NOMO-1 treated with DMSO at 0.1 percent for 48 hours (cell line): ENCODE measurements at regions not wholly inside any gene's neighbourhood (a gene's known extent, or its start where the extent isn't known, plus 50 kb on each side); places are given as distances from the start of the nearest gene placed in this dataset.

Experiments
- DNase-seq: peaks from one replicate; lab custom pipeline; 2025; ENCODE audit not compliant: unreplicated experiment; lab: John Stamatoyannopoulos, UW

DNA sequence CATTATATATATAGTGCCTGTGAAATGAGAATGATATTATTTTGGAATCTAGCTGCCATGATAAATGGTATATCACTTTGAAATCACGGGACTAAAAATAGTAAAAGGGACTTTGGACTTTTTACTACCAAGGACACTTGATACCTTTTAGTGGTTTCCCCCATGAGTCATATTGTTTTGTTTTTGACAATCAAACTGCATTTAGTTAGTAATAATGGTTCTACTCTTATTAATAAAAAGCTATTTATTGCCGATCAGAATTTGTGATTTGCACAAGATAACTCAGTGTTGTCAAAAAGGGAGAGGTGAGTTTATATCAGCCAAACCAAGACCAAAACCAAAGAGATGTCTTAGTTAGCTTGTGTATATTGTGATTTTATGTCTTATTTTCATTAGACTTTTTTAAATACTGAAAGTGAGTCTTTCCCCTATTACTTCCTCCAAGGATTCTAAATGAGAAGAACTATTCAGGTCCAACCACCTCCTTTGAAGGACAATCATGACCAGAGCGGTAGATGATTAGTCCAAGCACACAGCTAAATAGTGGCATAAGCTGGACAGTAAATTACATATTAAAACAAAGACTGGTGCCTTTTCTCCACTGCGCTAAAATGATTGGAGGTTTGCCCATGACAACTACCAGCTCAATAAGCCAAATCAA lies 281.7 kb upstream of the ESRRG start:
- DNase-seq, result no peak

GRCh38 chr1:217003355-217003754 lies 280.1 kb upstream of the ESRRG start:
- no peak for DNase-seq

DNA sequence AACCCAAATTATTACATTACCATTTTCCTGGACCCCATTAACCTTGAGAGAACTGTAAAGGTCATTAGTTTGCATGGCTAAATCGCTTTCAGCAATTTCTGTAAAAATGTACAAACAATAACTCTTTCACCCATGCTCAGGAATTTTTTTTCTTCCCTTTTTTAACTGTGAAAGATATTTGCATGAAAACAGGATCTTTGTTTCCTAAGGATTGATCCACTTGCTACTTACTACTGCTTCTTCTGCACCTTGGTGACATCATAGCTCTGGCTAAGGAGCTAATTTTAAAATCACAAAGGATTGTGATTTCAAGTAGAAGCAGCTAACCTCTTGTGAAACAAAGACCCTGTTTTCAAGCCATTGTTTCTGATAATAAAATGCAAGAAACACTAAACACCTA lies 274.6 kb upstream of the ESRRG start:
- DNase-seq, result no peak

DNA sequence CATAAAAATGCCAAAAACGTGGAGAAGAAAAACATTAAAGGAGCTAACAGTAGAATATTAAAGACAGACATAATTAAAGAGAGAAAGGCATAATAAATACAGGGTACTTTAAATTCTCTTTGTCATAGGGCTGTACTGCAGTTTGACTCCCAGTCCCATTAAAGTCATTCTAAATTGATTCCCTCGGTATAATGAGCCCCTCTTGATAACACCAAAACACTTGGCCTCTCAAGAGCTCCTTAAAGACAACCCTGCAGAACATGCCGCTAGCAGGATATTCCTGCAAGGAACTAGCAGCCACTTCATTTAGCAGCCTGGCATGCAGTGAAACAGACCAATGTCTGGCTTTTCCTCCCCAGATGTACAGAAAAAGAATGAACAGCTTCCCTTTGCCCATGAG lies 273.8 kb upstream of the ESRRG start:
- DNase-seq, result no peak

DNA sequence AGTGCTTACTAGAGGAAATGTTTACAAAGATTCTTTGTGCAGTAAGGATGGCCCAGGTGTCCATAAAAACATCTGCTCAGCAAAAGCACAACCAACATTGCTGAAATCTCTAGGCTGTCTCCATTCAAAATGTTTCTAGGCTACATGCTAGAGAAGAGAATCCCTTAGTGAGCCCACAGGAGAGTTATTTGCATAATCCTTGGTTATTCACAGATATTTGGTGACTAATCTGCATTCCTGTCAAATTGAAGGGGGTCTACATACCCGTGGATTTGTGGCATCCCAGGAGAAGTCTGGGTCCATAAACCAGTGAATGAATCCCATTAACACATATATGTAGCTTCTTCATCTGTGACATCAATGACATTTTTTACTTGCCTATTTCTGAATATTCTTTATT lies 261.3 kb upstream of the ESRRG start:
- no peak for DNase-seq

- DNase-seq, result no peak
Observed at GRCh38 chr1:216983823-216984222, 260.6 kb upstream of the ESRRG start.

DNA sequence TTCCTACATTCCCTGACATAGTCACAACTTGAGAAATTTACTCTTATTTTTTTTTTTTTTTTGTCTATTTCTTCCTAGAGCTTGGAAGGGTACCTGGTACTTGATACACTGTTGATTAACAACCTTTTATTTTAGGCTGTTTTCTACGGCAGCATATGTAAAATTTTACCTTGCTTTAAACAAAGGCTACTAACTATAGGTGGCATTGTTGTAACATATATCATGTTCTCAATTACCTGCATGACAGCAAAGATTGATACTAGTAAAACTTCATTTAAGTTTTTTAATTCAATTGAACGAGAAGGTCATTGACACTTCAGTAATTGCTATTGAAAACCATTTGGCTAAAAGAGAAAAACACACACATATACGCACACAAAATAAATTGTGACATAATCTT lies 238.3 kb upstream of the ESRRG start:
- DNase-seq, result no peak

GRCh38 chr1:216960716-216961115 lies 237.5 kb upstream of the ESRRG start:
- no peak for DNase-seq

DNA sequence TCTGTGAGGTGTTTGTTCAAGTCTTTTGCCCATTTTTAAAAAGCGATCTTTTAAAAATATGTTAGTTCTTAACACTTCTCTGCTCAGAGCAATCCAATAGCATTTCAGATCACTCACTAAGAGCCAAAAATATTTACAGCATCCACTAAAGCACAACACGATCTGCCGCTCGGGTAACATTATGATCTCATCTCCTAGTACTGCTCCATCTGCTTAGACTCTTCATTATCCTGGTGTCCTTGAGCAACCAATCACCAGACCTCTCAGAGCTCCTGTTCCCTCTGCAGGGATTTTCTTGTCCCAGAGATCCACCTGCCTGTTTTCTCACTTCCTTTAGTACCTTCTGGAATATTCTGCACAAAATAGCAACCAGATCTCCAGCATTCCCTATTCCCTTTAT lies 235.3 kb upstream of the ESRRG start:
- no peak for DNase-seq

DNA sequence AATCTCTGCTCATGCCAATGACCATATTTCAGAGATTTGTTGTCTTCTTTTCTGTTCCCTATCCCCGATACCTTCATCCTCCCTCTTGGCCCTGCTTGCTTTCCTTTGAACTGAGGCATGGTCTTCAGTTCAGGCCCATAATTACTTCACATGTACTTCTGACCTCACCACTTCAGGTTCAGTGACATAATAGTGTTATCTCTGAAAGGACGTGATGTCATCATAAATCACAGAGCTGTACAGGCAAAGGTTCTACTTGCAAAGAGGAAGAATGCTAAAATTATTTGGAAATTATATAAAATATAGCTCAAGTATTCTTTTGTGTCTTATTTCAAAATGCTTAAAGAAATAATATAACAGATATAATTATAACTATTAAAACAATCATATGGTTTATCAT lies 230.3 kb upstream of the ESRRG start:
- no peak for DNase-seq

GRCh38 chr1:216952864-216953263 lies 229.6 kb upstream of the ESRRG start:
- DNase-seq, result no peak

- DNase-seq, result no peak
Observed at GRCh38 chr1:216945538-216946080, 222.4 kb upstream of the ESRRG start.

DNA sequence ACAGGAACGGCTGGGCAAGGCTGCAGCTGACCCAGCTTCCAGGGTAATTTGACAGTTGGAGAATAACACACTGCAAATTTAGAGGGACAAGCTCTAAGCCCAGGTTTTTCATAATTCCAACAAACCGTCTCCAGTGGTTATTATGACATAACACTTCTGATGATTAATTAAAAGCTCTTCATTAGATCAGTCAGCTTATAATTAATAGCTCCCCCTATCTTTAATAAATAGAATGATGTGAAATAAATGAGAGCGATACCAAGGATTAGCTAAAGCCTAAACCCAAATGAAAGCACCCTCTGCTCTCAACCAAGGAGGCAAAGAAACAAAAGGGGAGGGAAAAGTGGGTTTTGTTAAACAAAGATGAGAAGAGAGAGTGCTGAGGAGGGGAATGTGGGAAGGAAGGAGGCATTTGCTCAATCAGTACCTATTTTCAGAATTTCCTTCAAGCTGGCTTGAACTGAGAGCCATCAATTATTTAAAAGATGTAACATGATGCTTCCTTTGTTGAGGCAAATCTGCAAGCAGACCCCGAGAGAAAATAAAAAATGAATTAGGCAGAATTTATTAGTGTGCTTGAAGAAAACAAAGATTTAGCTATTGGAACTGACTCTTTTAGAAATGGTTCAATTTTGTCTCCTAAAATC lies 221.8 kb upstream of the ESRRG start:
- DNase-seq, result no peak

- no peak for DNase-seq
Observed at GRCh38 chr1:216937491-216937890, 214.3 kb upstream of the ESRRG start.

DNA sequence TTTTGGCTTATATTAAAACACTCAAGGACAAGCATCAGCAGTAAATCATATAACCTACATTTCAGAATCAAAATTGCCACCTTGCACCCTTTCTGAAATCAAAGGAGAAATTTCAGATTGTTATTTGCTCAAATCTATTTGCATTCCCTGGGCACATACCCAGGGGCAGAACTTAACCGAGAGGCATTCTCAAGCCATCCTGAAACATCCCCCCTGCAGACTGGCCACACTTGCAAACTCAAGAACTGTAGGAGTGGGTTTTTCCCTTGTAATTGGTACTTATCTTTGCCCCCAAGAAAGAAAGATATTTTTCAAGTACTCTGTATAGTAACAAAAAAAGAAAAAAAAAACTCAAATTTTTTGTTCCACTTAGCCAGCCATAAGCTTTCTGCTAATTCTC lies 213.6 kb upstream of the ESRRG start:
- no peak for DNase-seq

- no peak for DNase-seq
Observed at GRCh38 chr1:216935901-216936300, 212.7 kb upstream of the ESRRG start.

GRCh38 chr1:216932424-216932823 lies 209.2 kb upstream of the ESRRG start:
- DNase-seq, result no peak

DNA sequence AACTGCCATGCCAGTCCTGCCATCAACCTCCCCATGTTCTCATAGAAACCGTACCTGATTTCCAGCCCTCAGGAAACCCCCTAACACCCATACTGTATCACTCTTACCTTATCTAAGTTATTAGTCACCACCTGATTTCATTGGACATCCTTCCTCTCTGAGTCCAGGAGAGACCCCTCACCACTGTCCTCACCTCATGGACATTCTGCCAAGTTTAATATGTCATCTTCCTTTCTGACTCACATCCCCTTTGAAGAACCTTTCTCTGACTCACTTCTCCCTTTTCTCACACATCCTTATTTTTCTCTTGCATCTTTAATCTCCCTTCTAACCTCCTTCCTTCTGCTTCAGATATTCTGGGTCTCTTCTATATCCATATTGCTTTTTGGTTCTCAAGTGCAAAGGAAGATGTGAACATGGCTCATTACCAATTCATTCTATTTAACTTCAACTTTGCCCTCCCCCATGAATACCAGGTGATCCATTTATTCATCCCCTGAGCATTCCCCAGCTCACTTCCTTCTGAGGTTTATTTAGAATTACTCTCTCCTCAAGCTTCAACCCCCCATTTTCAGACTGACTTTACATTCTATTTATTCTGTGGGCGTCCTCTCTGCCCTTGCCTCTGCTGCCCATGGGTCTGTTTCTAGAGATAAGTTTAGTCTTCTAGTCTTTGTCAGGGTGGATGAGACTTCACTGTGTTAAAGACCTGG lies 206.8 kb upstream of the ESRRG start:
- peak; percentile 19 for DNase-seq

DNA sequence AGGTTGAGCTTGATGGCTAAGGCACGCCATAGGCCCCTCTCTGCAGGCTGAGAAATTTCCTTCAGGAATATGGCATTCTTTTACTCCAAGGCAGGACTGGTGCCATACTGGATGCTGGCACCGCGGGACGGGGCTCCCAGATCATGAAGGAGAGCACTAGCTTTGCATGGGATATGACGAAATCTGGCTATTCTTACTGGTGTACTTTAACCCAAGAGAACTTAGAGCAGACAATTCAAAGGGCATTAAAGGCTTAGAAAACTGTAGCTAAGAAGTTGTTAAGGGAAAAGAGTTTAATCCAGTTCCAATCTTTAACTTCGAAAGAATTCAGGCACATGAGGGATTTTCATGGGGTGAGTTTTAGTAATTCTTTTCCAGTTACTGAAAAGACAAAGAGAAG lies 204.4 kb upstream of the ESRRG start:
- no peak for DNase-seq

- DNase-seq, result no peak
Observed at GRCh38 chr1:216926720-216927510, 203.7 kb upstream of the ESRRG start.

- no peak for DNase-seq
Observed at GRCh38 chr1:216925962-216926625, 202.9 kb upstream of the ESRRG start.
